CD1c-positive myeloid dendritic cell (primary cell): ENCODE measurements at regions not wholly inside any gene's neighbourhood (a gene's known extent, or its start where the extent isn't known, plus 50 kb on each side); places are given as distances from the start of the nearest gene placed in this dataset.
"Not testable (repeated sequence)": the region's sequence is repeated elsewhere in the genome, so short reads cannot be mapped to it uniquely, and the experiment has no call there.

Experiments
- DNase-seq: peaks from one replicate; pipeline ENCODE4 v3.0.0-alpha.2; 2016; ENCODE audit errors: extremely low spot score

- no peak for DNase-seq
Observed at GRCh38 chr4:186775902-186776301, 52.2 kb upstream of the FAT1 start.

DNA sequence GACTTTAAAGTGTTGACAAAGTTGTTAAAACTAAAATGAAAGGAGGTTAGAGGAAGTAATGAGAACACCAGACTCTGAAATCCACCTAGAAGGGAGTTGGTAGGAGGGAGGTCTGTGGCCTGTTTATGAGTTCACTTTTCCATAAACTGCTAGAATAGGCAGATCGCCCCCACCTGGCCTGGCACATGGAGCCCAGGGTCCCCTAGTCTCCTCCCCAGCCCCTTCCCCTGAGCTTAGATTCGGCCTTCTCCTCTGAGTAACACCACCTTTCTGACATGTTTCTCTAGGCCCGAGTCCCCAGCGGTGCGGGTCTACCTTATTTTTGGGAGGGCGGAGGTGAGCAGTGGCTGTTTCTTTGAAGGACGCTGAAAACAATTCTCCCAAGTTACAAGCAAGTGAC is 54.5 kb upstream of the FAT1 start:
- DNase-seq: no peak

- DNase-seq: no peak
Observed at GRCh38 chr4:186780291-186781031, 56.8 kb upstream of the FAT1 start.

DNA sequence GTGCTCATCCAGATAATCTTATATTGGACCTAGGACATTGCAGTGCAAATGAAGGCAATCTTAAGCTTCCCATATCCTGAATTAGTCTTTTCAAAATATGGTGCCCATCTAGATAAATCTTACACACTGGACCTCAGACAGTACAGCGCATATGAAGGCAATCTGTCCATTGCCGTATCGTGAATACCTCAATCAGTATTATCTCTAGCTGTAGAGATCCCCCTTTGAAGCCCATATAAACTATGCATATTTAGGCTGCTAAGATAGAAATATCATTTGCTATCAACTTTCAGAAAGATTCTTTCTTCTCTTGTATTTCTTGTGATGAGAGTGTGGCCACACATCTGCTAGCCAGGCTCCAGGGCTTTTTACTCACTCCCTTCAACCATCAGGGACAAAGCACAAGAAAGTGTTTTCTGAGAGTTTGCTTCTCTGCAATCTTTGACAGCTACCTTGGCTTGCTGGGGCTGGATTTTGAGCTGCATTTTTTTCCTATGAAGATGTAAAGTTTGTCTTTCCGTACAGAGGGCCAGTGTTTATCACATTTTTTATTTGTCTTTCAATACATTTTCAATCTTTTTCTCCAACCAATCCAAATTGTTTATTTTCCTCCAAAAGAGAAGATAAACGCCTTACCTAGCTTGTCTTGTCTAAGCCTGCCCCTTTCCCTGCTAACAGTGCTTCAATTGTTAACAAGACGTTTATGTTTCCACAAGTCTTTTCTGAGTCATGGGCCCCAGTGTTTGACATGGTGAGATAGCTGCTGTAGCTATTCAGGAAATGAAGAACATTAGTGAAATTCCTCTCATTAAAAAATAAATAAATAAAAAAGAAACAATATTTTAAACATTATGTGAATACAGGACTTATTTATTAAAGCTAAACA is 57.6 kb upstream of the FAT1 start:
- no peak for DNase-seq

GRCh38 chr4:186782302-186782701 is 58.6 kb upstream of the FAT1 start:
- DNase-seq: no peak

DNA sequence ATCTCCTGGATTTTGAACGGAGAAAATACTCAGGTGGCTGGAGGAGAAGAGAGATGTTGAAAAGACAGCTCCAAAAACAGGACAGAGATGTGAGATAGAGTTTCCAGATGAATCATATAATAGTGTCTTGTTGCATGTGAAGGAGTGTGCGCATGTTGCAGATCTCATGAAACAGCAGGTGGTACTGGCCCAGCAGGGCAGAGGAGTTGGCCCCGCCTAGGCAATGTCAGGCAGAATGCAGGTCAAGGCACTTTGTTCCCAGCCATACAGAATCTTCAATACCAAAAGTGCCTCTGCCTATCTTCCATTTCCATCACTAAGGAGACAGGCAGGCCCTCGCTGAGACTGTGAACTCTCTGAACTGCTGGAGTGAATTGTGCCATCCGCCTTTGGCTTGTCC is 63.9 kb upstream of the FAT1 start:
- no peak for DNase-seq

GRCh38 chr4:186789651-186790050 is 66.0 kb upstream of the FAT1 start:
- no peak for DNase-seq

- no peak for DNase-seq
Observed at GRCh38 chr4:186790630-186791029, 67.0 kb upstream of the FAT1 start.

DNA sequence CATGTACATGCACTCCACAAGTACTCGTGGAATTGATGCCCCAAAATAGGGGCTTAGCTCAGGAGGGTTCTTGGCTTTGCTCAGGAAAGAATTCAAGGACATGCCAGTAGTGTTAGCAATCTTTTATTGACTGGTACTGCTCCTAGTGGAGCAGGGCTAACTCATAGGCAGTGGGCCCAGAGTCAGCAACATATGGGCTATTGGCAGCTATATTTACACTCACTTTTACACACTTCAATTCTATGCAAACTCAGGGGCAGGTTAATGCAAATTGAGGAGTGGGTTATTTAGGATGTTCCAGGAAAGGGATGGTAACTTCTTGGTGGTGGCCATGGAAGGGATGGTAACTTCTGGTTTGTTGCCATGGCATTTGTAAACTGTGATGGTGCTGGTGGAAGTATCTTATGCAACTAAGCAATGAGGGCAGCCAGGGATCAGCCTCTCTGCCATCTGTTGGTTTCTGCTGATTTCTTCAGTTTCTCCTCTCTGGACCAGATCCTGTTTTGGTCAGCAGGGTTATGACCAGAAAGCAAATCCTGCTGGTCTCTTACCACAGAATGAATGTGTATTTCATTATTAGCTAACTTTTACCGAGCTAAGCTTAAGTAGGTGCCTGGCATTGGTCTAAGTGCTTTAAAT is 69.2 kb upstream of the FAT1 start:
- DNase-seq: no peak

- no peak for DNase-seq
Observed at GRCh38 chr4:186798951-186799659, 75.4 kb upstream of the FAT1 start.

GRCh38 chr4:186805020-186805820 is 81.6 kb upstream of the FAT1 start:
- no peak for DNase-seq

GRCh38 chr4:186805917-186806316 is 82.3 kb upstream of the FAT1 start:
- DNase-seq: not testable (repeated sequence)

DNA sequence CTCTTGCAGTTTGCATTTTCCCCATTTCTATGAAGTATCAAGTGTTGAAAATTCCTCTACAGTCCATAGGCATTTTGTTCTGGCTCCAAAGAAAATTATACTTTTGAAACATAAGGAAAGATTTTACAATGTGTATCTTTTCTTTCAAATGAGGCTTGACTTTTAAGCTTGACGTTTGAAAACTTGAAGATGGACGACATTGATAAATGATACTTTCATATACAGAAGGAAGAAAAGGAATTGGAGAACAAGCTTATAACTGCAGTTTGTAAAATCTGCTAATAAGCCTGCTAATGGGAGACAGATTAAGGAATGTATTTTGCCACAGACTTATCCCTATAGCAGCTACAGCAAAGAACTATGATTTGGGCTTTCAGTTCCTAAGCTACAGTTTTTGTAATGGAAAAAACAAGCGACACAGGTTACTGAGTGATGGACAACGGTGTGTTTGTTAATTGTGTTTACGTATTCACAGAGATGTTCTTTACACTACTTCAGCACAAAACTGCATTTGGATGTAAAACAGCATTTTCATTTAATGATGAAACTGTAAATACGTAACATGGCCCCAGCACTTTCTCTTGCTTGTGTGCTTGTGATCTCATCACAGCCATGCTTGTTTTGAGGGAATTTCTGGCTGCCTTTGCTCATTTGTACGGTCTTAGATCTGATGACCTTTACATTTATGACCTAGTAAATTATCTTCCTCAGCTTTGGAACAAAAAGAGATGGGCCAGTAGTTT is 83.2 kb upstream of the FAT1 start:
- DNase-seq: no peak

DNA sequence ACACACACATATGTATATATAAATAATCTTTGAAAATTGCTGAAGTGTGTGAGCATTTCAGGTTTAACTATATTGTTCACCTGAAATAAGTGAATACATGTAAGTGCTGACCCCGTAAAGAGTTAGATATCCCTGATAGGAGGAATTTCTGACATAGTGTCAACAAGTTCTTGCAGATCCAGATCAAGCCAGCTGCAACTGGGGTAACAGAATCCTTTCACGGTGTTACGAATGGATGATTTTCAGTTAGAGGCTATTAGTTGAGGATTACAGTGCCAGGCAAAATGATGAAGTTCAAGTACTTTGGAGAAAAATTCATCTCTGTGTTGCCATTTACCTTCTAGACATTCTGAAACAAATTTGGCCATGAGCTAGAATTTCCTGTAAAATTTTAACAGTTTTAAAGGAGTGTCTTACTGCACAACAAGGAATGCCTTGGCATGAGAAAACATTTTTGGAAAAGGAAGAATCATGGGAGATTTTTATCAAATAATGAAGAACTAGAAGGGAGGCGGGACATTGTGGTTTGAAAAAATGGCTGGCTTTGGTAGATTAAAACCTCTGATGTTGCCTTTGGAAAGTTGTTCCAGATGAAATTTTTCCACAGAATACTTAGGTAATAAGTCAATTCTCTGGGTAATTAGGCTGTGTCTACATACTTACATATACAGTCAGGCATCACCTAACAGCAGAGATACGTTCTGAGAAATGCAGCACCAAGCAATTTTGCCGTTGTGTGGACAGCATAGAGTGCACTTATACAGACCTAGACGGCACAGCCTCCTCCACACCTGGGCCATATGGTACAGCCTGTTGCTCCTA is 84.4 kb upstream of the FAT1 start:
- DNase-seq: no peak

GRCh38 chr4:186808630-186809018 is 85.0 kb upstream of the FAT1 start:
- no peak for DNase-seq

GRCh38 chr4:186809070-186809469 is 85.4 kb upstream of the FAT1 start:
- no peak for DNase-seq

DNA sequence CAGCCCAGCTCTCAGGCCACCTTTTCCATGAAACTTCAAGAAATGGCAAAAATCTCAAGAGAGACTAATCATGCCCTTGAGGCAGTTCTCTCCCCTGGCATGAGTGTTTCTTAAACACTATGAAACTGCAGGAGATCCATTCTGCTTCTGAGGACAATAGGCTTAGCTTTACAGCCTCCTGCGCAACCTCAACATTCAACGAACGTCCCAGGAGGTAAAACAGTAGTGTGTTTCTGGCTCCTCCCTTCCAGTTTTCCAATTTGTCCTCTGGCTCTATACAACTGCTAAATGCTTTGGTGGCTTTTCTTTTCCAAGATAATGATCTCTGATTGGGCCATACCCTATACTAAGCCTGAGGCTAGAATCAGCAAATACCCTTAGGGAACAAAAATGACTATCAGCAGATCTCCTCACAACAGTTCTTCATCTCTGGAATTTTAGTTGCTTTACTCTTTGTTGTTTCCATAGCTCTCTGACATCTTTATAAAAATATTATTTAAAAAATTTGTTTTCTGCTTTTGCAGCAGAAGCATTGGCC is 87.0 kb upstream of the FAT1 start:
- no peak for DNase-seq

DNA sequence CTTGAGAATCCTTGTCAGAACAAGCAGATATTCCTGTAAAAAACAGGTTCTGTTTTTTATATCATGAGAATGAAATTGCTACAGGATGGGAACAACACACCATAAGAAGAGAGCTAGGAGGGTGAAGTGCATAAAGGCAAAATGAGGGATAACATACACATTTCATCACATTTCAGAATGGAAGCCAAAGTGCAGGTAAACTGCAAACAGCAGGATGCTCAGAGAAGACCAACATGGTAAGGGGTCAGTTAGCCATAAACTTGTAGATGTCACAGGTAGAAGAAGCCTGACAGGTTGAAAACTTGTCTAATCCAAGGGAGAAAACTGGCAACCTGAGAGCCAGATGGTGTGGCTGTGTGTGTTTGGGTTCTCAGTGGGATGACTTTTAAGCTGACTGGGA is 88.9 kb upstream of the FAT1 start:
- no peak for DNase-seq

DNA sequence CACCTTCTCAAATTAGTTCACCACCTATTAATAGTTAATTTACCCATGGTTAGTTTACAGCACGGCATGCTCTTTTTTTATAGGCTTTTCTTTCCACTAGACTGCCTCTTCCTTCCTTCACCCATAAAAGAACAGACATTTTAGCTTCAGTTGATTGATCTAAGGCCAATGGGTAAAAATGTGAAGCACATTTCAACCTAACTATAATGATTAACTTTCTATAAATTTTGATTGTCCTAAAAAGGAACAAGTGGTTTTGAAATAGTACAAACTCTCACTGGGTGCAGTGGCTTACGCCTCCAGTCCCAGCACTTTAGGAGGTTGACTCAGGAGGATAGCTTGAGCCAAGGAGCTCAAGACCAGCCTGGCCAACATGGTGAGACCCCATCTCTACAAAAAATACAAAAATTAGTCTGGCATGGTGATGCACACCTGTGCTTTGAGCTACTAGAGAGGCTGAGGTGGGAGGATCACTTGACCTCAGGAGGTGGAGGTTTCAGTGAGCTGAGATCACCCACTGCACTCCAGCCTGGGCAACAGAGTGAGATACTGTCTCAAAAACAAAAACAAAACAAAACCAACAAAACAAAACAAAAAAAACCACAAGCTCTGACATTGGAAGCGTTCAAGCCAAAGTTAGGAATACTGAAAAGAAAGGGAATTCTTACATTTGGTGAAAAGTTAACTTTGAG is 89.9 kb upstream of the FAT1 start:
- DNase-seq: no peak
